A549 (cell line): ENCODE measurements at regions not wholly inside any gene's neighbourhood (a gene's known extent, or its start where the extent isn't known, plus 50 kb on each side); places are given as distances from the start of the nearest gene placed in this dataset.

Experiments
- CTCF ChIP-seq: fragments of >200 bp; sonication (Bioruptor Twin); formaldehyde crosslinking; IDR thresholded peaks from 3 replicates; pipeline ENCODE4 v1.5.1; 2016
- KDM1A ChIP-seq: fragments of 200-600 bp; sonication (generic); IDR thresholded peaks from 2 replicates; pipeline ENCODE4 v1.6.1; 2016; ENCODE audit warnings: low read depth, mild to moderate bottlenecking
- POLR2A ChIP-seq: IDR thresholded peaks from 2 replicates; pipeline ENCODE4 v1.6.1; 2012; ENCODE audit warnings: mild to moderate bottlenecking, low read length

GRCh38 chr9:23245067-23245466 is 581.0 kb downstream of the ELAVL2 start:
- TF ChIP-seq KDM1A = no peak
- TF ChIP-seq CTCF = no peak
- TF ChIP-seq POLR2A = no peak
